GM12878 (cell line): ENCODE measurements at regions not wholly inside any gene's neighbourhood (a gene's known extent, or its start where the extent isn't known, plus 50 kb on each side); places are given as distances from the start of the nearest gene placed in this dataset.

ENCODE experiments used
- CBX5 ChIP-seq: sonication (generic); IDR thresholded peaks from 2 replicates; pipeline ENCODE4 v1.6.1; 2016; ENCODE audit warnings: low read depth, moderate library complexity, mild to moderate bottlenecking, inconsistent platforms
- EP300 ChIP-seq, 2 experiments: fragments of 150-350 bp in 1 of 2; IDR thresholded peaks; 2 replicates each; pipeline ENCODE4 v1.6.1; 2011 to 2012; ENCODE audit warnings: low read depth in 2 of 2, low read length in 2 of 2, borderline replicate concordance in 1 of 2, improper control_type of control experiment in 1 of 2, inconsistent platforms in 1 of 2; ENCODE audit not compliant: control insufficient read depth in 1 of 2
- FOXK2 ChIP-seq: fragments of 450-650 bp; IDR thresholded peaks from 2 replicates; pipeline ENCODE4 v1.6.1; 2017; ENCODE audit warnings: mild to moderate bottlenecking, moderate library complexity
- MLLT1 ChIP-seq: fragments of 450-650 bp; IDR thresholded peaks from 2 replicates; pipeline ENCODE4 v1.6.1; 2016; ENCODE audit warnings: mild to moderate bottlenecking
- NFXL1 ChIP-seq: fragments of 450-650 bp; IDR thresholded peaks from 2 replicates; pipeline ENCODE4 v1.6.1; 2017; ENCODE audit warnings: antibody characterized with exemption, mild to moderate bottlenecking, borderline replicate concordance
- NFYA ChIP-seq: IDR thresholded peaks from 2 replicates; pipeline ENCODE4 v1.6.1; 2011; ENCODE audit warnings: low read depth, mild to moderate bottlenecking, low read length, improper control_type of control experiment, borderline replicate concordance
- NR2C1 ChIP-seq: fragments of 450-650 bp; IDR thresholded peaks from 2 replicates; pipeline ENCODE4 v1.6.1; 2017; ENCODE audit warnings: antibody characterized with exemption, mild to moderate bottlenecking, moderate library complexity
- RAD51 ChIP-seq: fragments of 450-650 bp; IDR thresholded peaks from 2 replicates; pipeline ENCODE4 v1.6.1; 2016; ENCODE audit warnings: moderate library complexity, mild to moderate bottlenecking, inconsistent platforms
- SRF ChIP-seq, 2 experiments: IDR thresholded peaks; 2 replicates each; pipeline ENCODE4 v1.6.1; 2011; ENCODE audit warnings: low read depth in 2 of 2, low read length in 2 of 2, mild to moderate bottlenecking in 1 of 2, moderate library complexity in 1 of 2
- TCF12 ChIP-seq: IDR thresholded peaks from 2 replicates; pipeline ENCODE4 v1.6.1; 2011; ENCODE audit warnings: low read depth, mild to moderate bottlenecking, low read length
- TCF3 ChIP-seq: IDR thresholded peaks from 2 replicates; pipeline ENCODE4 v1.6.1; 2012; ENCODE audit warnings: low read depth, mild to moderate bottlenecking, low read length, borderline replicate concordance; ENCODE audit not compliant: insufficient read depth
- ZZZ3 ChIP-seq: IDR thresholded peaks from 2 replicates; pipeline ENCODE4 v1.6.1; 2011; ENCODE audit warnings: low read depth; ENCODE audit not compliant: control insufficient read depth, insufficient read length
- TF ChIP-seq, protein P1 (sequence below): fragments of 450-650 bp; IDR thresholded peaks from 2 replicates; pipeline ENCODE4 v1.6.1; 2018; ENCODE audit warnings: mild to moderate bottlenecking, low read depth, moderate library complexity; ENCODE audit not compliant: partially characterized antibody

DNA sequence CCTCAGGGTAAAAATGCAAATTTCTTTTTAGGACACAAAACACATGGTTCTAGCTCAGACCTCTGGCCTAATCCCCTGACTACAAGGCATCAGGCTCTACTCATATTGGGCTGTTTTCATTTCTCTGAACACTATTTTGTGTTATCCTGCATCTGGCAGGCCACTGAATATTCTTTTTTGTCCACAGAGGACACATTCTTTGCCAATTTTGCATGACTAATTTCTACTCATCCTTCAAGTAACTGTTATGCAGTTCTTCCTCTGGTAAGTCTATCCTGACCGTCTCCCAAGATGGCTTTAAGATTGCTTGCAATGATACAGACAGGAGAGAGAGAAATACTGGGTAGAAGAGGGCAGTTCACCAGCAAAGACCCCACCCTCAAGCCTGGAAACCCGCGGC lies 107.6 kb upstream of the RGPD4 start (continued):
- TF ChIP-seq CBX5, result no peak
- TF ChIP-seq NFYA, result no peak
- TF ChIP-seq SRF (IDR thresholded peaks at IDR 0.05; ENCODE audit: low read depth in 2 of 2, low read length in 2 of 2), result no peak
- TF ChIP-seq NR2C1, result no peak
- TF ChIP-seq MLLT1, result no peak
- no peak for TF ChIP-seq NFXL1
- no peak for TF ChIP-seq EP300 (IDR thresholded peaks at IDR 0.05; ENCODE audit: borderline replicate concordance in 1 of 2, control insufficient read depth in 1 of 2, low read depth in 2 of 2, low read length in 2 of 2)
- no peak for TF ChIP-seq TCF12
- TF ChIP-seq, protein P1, sequence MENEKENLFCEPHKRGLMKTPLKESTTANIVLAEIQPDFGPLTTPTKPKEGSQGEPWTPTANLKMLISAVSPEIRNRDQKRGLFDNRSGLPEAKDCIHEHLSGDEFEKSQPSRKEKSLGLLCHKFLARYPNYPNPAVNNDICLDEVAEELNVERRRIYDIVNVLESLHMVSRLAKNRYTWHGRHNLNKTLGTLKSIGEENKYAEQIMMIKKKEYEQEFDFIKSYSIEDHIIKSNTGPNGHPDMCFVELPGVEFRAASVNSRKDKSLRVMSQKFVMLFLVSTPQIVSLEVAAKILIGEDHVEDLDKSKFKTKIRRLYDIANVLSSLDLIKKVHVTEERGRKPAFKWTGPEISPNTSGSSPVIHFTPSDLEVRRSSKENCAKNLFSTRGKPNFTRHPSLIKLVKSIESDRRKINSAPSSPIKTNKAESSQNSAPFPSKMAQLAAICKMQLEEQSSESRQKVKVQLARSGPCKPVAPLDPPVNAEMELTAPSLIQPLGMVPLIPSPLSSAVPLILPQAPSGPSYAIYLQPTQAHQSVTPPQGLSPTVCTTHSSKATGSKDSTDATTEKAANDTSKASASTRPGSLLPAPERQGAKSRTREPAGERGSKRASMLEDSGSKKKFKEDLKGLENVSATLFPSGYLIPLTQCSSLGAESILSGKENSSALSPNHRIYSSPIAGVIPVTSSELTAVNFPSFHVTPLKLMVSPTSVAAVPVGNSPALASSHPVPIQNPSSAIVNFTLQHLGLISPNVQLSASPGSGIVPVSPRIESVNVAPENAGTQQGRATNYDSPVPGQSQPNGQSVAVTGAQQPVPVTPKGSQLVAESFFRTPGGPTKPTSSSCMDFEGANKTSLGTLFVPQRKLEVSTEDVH, result no peak
- TF ChIP-seq FOXK2, result no peak
- no peak for TF ChIP-seq RAD51
- no peak for TF ChIP-seq TCF3
- TF ChIP-seq ZZZ3, result no peak
